ENCODE measurements at regions not wholly inside any gene's neighbourhood (a gene's known extent, or its start where the extent isn't known, plus 50 kb on each side); places are given as distances from the start of the nearest gene placed in this dataset.

DNA sequence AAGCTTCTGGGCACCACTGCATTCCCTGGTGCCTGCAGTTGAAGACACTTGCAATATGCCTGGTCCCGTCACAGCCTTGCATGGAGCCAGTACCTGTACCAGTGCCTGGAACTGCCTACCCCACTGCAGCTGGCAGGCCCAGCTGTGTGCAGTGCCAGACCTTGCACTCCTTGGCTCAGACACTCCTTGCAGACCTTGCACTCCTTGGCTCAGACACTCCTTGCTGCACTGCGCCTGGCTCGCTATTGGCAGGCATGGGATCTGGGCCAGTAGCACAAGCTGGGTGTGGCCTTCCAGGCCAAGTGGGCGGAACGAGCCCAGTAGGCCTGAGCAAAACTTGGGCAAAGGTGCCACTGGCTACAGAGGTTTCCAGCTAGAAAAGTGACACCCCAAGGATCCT, 1189.1 kb downstream of the GRIK2 start:
- in situ Hi-C loops (cut with HindIII; ENCODE audit: low pct_unique_long_range_greater_than_20kb, low sequenced_read_pairs), result no loop called here

DNA sequence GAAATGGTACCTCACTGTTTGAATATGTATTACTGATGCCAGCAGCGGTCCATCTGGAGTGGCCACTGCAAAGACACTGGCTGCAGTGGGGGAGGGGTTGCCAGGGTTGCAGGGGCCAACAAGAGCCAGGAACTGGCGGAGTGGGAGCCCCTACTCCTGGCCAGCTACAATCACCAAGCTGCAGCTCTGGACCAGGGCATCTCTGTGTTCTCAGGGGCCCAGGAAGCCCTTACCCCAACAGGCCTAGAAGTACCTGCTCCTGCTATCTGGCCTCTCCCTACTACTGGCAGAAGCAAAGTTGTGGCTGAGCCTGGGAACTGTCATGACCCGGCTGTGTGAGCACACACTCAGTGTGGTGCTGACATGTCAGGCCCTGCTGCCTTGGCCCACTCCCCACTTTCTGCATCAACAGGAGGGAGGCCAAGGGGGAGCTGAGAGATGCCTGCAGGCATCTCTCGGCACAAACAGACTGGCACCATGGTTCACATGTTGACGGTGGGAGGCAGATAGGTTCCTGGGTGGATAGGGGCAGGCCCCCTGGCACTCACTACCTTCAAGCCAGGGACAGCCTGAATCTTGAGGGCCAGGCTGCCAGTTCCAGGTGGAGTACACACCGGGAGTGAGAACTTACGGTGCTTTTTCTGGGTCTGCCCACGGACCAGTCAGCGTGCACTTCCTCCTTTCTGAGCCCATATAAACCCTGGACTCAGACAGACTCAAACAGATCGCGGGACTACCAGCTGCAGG, 1188.0 kb downstream of the GRIK2 start:
- DNase-seq (ENCODE audit: low read depth), result no peak
- in situ Hi-C loops (cut with HindIII; ENCODE audit: low pct_unique_long_range_greater_than_20kb, low sequenced_read_pairs), result no loop called here

More for the DNA sequence above, 1189.1 kb downstream of the GRIK2 start:
- no peak for DNase-seq (ENCODE audit: low read depth)

DNA sequence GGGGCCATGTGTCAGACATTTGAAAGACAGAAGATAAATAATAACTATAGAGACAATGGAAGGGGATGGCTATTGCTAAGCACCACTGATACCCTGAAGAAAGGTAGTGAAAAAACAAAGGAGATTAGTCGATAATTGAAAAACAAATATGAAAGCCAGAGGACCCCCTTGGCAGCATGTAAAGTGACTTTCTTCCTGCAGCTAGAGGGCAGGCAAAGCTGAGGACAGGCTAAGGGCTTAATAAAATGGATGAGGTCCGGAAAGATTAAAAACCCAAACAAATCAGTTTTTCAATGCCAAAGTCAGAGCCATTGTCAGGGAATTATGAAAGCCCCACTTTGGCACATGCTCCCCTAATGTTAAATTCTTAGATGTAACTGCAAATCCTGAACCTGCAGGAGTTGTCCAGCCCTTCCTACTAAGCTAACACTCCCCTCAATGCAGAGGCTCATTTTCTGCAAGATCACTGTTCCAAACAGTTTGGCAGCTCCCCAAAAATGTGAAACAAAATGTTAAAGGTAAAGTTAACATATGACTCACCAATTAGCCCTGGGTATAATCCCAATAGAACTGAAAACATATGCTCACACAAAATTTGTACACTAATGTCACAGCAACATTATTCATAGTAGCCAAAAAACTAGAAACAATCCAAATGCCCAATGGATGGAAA, 1177.9 kb downstream of the GRIK2 start:
- in situ Hi-C loops (cut with HindIII; ENCODE audit: low pct_unique_long_range_greater_than_20kb, low sequenced_read_pairs), result no loop called here

DNA sequence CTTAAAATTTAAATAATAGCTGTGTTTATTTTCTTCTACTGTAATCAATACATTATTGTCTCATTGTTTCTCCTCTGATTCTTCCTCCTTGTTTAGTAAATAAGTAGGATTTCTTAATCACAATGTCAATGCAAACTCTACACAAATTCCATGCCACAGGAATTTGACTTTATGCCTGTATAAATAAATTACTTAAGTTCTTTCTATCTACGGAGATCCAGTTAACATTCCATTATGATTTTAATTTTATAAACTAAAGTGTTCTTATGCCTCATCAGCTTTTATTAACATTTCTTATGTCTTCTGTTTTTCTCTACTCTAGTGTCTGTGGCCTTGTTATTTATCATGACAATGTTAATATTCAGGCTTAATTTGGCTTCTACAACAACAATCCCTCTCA, 1169.2 kb downstream of the GRIK2 start:
- in situ Hi-C loops (cut with HindIII; ENCODE audit: low pct_unique_long_range_greater_than_20kb, low sequenced_read_pairs), result no loop called here
- DNase-seq (ENCODE audit: low read depth), result no peak

More for the DNA sequence above, 1177.9 kb downstream of the GRIK2 start:
- no peak for DNase-seq (ENCODE audit: low read depth)

DNA sequence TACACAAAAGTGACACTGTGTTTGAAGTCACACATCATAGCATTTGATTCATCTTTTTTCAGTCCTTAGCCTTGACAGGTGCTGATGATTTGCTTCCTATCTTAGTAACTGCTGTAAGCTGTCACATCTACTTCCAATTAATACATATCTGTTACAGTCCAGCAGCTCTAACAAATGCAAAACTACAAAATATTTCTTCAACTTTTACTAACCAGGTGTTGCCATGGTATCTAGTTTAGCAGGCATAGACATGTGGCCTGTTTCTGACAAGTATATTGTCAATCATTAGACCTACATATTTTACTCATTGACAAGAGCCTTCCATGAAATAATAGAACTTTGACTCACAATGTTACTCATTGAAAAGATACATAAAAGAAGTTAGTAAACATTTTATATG, 1159.7 kb downstream of the GRIK2 start:
- in situ Hi-C loops (cut with HindIII; ENCODE audit: low pct_unique_long_range_greater_than_20kb, low sequenced_read_pairs), result no loop called here
- no peak for DNase-seq (ENCODE audit: low read depth)

DNA sequence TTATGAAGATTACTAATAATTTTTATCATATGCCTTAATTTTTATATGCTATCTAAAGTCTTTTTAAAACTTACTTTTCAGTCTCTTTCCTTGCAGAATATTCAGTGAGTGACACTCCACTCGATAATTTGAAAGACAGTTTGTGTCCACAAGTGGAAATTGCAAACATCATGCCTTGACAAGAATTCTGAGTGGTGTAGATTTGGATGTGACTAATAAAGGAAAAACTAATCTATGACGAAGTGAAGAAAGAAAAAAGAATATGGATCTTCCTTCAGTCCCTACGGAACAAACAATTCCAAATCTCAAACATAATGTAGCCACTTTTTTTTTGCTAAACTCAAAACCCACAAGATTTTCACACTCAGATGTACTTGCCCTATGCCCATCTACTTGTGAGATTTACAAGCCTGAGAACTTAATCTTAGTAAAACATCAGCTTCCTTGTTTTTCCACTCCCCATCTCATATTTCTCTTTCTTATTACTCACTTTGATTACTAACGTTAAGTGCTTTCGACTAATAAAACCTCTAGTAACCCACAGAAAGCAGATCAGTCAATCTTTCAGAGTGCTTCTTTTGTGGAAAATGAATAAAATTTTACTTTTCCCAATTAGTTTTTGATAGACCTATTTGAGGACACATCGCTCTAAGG, 1155.8 kb downstream of the GRIK2 start:
- in situ Hi-C loops (cut with HindIII; ENCODE audit: low pct_unique_long_range_greater_than_20kb, low sequenced_read_pairs), result no loop called here

DNA sequence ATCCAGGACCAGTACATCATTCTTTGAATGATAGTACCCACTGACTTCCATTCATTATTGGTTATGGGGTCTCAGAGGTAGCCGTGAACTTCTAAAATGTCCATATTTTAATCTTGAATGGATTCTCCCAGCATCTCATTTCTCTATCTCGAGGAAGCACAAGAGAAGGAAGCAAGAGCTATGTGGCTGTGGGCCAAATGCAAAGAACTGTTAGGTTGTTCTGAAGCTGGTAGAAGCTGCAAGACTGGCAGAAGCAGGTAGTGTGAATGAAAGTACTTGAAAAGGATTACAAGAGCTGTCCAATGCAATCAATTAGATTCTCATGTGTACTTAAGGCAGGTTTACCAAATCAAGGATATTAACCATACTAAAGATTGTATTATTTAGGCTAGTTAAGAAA, 1131.8 kb downstream of the GRIK2 start:
- DNase-seq (ENCODE audit: low read depth), result no peak
- in situ Hi-C loops (cut with HindIII; ENCODE audit: low pct_unique_long_range_greater_than_20kb, low sequenced_read_pairs), result no loop called here

More for the DNA sequence above, 1155.8 kb downstream of the GRIK2 start:
- DNase-seq (ENCODE audit: low read depth), result no peak

DNA sequence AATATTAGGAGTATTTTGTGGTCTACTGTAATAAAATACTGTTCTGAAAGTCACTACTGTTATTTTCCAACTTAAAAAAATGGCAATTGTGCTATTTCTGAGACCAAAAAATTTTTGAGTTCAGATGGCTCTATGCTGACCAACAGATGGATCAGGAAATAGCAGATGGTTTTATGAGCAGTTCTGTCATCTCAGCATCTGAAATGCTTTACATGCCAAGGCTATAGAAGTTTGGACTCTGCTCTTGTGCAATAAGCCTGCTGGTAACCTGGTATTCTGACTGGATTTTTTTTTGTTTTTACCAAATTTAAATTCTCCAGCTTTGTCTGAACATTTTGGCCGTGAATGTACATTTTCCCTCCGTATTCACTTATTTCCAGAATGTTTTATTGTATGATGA, 1127.5 kb downstream of the GRIK2 start:
- no peak for DNase-seq (ENCODE audit: low read depth)
- in situ Hi-C loops (cut with HindIII; ENCODE audit: low pct_unique_long_range_greater_than_20kb, low sequenced_read_pairs), result no loop called here

DNA sequence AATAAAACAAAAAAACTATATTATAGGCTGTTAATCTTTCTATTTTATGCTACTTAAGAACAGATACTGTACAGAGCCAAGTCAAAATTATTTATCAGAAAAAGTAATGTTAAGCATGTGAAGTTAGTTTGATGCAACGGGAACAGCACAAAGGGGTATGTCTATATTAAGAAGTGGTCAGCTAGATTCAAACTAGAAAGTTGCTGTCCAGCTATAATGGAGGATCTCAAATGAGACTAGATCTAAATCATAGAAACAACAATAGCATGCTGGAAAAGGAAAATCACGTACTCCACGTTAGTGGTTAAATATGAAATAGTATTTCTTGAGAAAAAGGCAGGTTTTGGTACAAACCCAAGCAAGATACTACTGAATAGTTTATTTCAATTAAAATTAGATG, 1124.0 kb downstream of the GRIK2 start:
- in situ Hi-C loops (cut with HindIII; ENCODE audit: low pct_unique_long_range_greater_than_20kb, low sequenced_read_pairs), result no loop called here
- DNase-seq (ENCODE audit: low read depth), result no peak

DNA sequence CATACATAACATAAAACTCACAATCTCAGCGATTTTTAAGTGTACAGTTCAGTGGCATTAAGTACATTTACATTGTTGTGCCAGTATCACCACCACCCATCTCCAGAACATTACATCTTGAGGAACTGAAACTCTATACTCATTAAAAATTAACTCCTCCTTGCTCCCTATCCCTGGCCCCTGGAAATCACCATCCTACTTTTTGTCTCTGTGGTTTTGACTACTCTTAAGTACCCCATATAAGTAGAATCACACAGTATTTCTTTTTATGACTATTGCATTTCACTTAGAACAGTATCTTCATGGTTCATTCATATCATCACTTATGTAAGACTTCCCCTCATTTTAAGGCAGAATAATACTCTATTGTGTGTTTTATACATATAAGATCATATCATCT, 1108.1 kb downstream of the GRIK2 start:
- DNase-seq (ENCODE audit: low read depth), result no peak
- in situ Hi-C loops (cut with HindIII; ENCODE audit: low pct_unique_long_range_greater_than_20kb, low sequenced_read_pairs), result no loop called here

DNA sequence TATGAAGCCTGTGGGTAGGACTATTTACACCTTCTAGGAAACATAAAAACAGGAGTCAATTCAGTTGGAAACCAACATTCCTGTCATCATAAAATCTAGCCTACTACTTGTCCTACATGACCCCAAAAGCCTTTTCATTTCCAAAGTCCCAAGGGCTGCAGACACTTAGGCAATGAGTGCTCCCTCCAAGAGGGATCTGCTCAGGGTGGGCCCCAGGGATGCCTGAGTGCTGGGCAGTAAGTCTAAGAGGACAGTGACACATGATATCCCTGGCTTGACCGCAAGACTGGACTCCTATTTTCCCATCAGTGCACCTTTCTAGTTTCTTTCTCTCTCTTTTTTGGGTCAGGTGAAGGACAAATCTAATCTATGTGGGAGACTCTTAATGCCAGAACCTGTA, 1101.3 kb downstream of the GRIK2 start:
- DNase-seq (ENCODE audit: low read depth), result no peak
- in situ Hi-C loops (cut with HindIII; ENCODE audit: low pct_unique_long_range_greater_than_20kb, low sequenced_read_pairs), result no loop called here

DNA sequence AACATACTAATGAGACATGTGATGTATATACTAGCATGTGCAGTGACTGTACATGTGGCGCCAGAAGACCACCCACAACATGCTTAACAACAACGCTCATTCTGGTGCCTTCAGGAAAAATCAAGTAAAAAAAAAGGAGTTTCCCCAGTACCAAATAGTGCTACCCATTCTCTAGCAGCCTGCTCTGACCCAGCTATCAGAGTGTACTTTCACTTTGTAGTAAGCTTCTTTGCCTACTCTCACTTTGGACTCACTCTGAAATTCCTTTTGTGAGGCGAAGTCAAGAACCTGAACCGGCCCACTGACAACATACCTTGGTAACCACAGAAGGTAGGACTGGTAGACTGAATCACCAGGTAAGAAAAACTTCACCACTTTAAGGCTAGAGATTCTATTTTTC, 1100.0 kb downstream of the GRIK2 start:
- in situ Hi-C loops (cut with HindIII; ENCODE audit: low pct_unique_long_range_greater_than_20kb, low sequenced_read_pairs), result no loop called here
- DNase-seq (ENCODE audit: low read depth), result no peak

DNA sequence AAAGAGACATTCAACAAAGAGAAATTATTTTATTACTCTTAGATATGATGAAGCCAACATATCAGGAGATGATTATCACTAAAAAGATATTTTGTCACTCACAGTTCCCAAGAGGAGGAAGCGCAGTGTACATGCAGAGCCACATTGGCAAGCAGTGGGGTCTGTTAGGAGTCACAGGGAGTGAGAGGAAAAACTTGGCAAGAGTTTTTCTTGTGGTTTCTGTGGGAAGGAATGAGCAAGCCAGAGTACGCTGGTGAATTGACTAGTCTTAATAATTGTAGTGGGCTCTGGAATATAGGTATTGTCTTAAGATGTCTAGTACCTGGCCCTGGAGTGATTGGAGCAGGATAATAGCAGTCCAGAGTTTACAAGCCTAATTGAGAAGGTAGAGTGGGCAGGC, 1095.2 kb downstream of the GRIK2 start:
- no peak for DNase-seq (ENCODE audit: low read depth)
- in situ Hi-C loops (cut with HindIII; ENCODE audit: low pct_unique_long_range_greater_than_20kb, low sequenced_read_pairs), result no loop called here

DNA sequence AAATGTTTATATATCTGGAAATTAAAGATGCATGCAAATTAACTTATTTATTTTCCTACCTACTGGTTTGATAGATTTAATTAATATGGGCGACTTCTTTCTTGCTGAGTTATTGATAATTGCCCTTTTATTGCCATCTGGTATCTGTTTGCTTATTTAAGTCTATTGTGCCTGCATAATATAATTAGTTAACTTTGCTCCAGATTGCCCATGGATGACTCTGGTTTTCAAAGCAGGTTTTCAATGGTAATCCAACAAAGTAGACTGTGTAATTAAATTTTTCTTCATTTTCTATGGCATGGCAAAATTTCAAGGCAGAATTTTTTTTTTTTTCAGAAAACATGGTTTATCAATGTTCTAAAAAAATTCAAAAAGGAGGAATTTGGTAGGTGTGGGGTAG, 1092.0 kb downstream of the GRIK2 start:
- DNase-seq (ENCODE audit: low read depth), result no peak
- in situ Hi-C loops (cut with HindIII; ENCODE audit: low pct_unique_long_range_greater_than_20kb, low sequenced_read_pairs), result no loop called here

DNA sequence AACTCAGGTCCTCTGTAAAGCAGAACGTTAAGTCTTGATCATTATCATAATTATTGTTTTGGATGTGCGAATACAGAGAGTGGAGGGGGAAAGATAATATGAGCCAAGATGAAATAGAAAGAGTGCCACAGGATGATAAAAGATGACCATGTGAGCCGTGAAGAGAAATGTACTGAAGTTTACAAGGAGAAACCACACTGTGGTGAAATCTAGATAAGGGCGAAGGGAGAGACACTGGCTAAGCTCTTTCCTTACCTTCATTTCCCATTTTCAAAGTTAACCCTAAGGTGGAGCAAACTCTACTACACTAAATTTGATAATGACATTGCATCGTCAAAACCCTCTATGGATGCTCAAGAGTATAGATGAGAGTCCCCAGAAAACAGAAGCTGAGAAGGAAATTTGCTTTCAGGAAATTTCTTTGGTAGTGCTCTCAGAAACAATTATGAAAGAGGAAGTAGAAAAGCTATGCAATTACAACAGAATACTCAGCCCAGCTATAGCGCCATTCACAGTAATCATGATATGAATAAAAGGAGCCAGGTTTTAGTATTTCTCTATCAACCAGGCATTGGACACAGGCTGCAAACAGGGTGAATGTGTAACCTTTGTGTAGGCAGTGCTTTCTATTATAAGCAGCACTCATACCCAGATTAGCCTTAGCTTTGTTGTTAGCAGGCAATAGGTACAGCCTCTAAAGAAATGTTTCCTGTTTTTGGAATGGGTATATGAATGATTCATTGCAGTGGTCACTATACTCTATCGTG, 1080.7 kb downstream of the GRIK2 start:
- DNase-seq (ENCODE audit: low read depth), result no peak
- in situ Hi-C loops (cut with HindIII; ENCODE audit: low pct_unique_long_range_greater_than_20kb, low sequenced_read_pairs), result no loop called here

DNA sequence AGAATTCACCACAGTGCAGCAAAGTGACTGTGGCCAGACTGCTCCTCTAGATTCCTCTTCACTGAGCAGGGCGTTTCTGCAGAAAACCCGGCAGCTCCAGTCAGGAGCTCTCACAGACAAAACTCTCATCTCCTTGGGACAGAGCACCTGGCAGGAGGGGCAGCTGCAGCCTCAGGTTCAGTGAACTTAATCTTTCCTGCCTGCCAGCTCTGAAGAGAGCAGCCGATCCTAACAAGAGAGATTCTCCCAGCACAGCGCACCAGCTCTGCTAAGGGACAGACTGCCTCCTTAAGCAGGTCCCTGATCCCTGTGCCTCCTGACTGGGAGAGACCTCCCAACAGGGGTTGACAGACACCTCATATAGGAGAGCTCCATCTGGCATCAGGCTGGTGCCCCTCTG, 1065.5 kb downstream of the GRIK2 start:
- in situ Hi-C loops (cut with HindIII; ENCODE audit: low pct_unique_long_range_greater_than_20kb, low sequenced_read_pairs), result no loop called here
- no peak for DNase-seq (ENCODE audit: low read depth)

DNA sequence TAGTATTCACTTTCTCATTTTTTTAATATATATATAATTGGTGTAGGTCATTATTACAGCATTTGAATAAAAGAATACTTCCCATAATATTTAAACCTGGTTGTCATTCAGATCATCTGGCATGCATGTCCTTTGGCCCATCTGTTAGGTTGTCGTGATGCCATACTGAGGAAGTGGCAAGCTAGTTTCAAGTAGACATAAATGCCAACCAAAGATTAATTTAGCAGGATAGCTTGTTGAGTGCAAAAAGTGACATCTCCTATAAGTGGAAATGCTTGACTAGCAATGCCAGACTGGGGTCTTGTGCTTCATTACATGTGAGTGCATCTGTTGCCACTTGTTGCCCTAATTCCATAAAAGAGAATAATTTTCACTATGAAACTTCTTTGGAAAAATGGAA, 1044.7 kb downstream of the GRIK2 start:
- in situ Hi-C loops (cut with HindIII; ENCODE audit: low pct_unique_long_range_greater_than_20kb, low sequenced_read_pairs), result no loop called here
- DNase-seq (ENCODE audit: low read depth), result no peak

DNA sequence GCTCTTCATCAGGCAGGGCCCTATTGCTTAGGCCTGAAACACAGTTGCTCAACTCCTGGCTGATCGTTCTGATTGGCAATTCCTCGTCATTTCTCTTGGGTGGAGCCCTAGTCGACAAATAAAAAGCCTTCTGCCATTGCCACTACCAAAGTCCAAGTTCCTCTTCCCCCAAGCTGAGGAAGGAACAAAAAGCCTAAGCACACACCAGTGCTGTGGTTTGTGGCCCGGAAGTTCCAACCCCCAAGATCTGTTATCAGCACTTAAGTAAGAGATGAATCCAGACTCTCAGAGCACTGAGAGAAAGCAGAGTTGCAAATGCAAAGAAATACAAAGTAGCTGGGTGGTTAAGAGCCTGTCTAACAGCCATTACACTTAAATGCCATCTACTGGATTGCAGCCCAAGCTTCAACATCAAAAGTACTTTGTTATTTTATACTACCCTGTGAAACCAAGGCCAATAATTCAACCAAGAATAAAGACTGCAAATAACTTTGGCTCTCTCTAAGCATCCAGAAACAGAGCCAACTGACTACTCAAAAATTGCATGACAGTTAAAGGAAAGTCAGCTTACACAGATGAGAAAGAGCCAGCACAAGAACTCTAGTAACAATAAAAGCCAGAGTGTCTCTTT, 1024.0 kb downstream of the GRIK2 start:
- in situ Hi-C loops (cut with HindIII; ENCODE audit: low pct_unique_long_range_greater_than_20kb, low sequenced_read_pairs), result no loop called here
- DNase-seq (ENCODE audit: low read depth), result no peak
